ENCODE measurements at regions not wholly inside any gene's neighbourhood (a gene's known extent, or its start where the extent isn't known, plus 50 kb on each side); places are given as distances from the start of the nearest gene placed in this dataset.
A peak's percentile ranks its signal among the peaks of the same experiment; 100 is the strongest.

GRCh38 chr14:86673523-86673969 lies 1143.6 kb downstream of the FLRT2 start (continued):
- 0 out of 4 replicates have a peak, but pooled peaks of 1 of the 2 experiments have one; percentile 25 for TF ChIP-seq ATF4 (CRISPR knock-in tag; IDR thresholded peaks at IDR 0.05)
- TF ChIP-seq REPIN1 (CRISPR knock-in tag; IDR thresholded peaks at IDR 0.05; ENCODE audit: borderline replicate concordance, low read depth): peak; percentile 73; the same call in 1 of the 2 replicates
- TF ChIP-seq ZBTB26 (CRISPR knock-in tag; IDR thresholded peaks at IDR 0.05; ENCODE audit: borderline replicate concordance): 0 out of 2 replicates have a peak, but pooled peaks have one; percentile 22
- 0 out of 2 replicates have a peak, but pooled peaks have one; percentile 33 for TF ChIP-seq YEATS4 (CRISPR knock-in tag; IDR thresholded peaks at IDR 0.05; ENCODE audit: borderline replicate concordance)
- TF ChIP-seq ETV5 (CRISPR knock-in tag; IDR thresholded peaks at IDR 0.05; ENCODE audit: borderline replicate concordance): peak; percentile 58
- TF ChIP-seq TBX3 (IDR thresholded peaks at IDR 0.05; ENCODE audit: borderline replicate concordance): no peak
- peak; percentile 50; the same call in 1 of the 2 replicates for TF ChIP-seq JUNB (CRISPR knock-in tag; IDR thresholded peaks at IDR 0.05; ENCODE audit: borderline replicate concordance)
- TF ChIP-seq FOXJ3 (CRISPR knock-in tag; IDR thresholded peaks at IDR 0.05; ENCODE audit: borderline replicate concordance): peak; percentile 35; the same call in 1 of the 2 replicates
- no peak for TF ChIP-seq HNF1A (IDR thresholded peaks at IDR 0.05; ENCODE audit: low read depth)
- TF ChIP-seq HNF1A (CRISPR knock-in tag; IDR thresholded peaks at IDR 0.05; ENCODE audit: borderline replicate concordance): 0 out of 2 replicates have a peak, but pooled peaks have one; percentile 31
- TF ChIP-seq RXRB (CRISPR knock-in tag; IDR thresholded peaks at IDR 0.05; ENCODE audit: borderline replicate concordance): 0 out of 2 replicates have a peak, but pooled peaks have one; percentile 16
- TF ChIP-seq MAX (IDR thresholded peaks at IDR 0.05): peak; percentile 62
- no peak for TF ChIP-seq TP53 (CRISPR knock-in tag; conservative IDR thresholded peaks at IDR 0.05)
- TF ChIP-seq ZNF331 (CRISPR knock-in tag; IDR thresholded peaks at IDR 0.05): 0 out of 2 replicates have a peak, but pooled peaks have one; percentile 48
- no peak for TF ChIP-seq AFF4 (CRISPR knock-in tag; IDR thresholded peaks at IDR 0.05)
- 0 out of 2 replicates have a peak, but pooled peaks have one; percentile 9 for TF ChIP-seq ZNF629 (CRISPR knock-in tag; conservative IDR thresholded peaks at IDR 0.05)
- TF ChIP-seq HNF4A (CRISPR knock-in tag; IDR thresholded peaks at IDR 0.05): peak; percentile 92
- no peak for TF ChIP-seq MIER2 (CRISPR knock-in tag; IDR thresholded peaks at IDR 0.05)
- TF ChIP-seq MEIS2 (CRISPR knock-in tag; IDR thresholded peaks at IDR 0.05): 0 out of 2 replicates have a peak, but pooled peaks have one; percentile 50
